Kidney (tissue), 13 donors: ENCODE measurements at regions not wholly inside any gene's neighbourhood (a gene's known extent, or its start where the extent isn't known, plus 50 kb on each side); places are given as distances from the start of the nearest gene placed in this dataset.

Experiments
- DNase-seq, 5 donors: peaks; one replicate each; pipeline ENCODE4 v3.0.0-alpha.2; 2013 to 2020
- FAIRE-seq: peaks from 2 replicates; lab custom pipeline; 2012; peaks lifted over from hg19 to GRCh38; lab: Jason Lieb, UNC
- H3K27ac ChIP-seq, 2 donors: one replicate each; pipeline ENCODE4 v1.7.0; 2013; ENCODE audit warnings: low read depth in 2 of 2, low read length in 2 of 2, inconsistent platforms in 1 of 2
- H3K27me3 ChIP-seq: one replicate; pipeline ENCODE4 v1.7.1; 2013; ENCODE audit warnings: low read length, inconsistent platforms; ENCODE audit not compliant: control insufficient read depth, insufficient read depth
- H3K36me3 ChIP-seq, 3 donors: one replicate each; pipeline versions ENCODE4 v1.7.0 to v1.7.1; 2013; ENCODE audit warnings: low read length in 3 of 3, control low read depth in 1 of 3, inconsistent platforms in 1 of 3; ENCODE audit not compliant: insufficient read depth in 3 of 3, control insufficient read depth in 2 of 3
- H3K4me1 ChIP-seq, 3 donors: one replicate each; pipeline versions ENCODE4 v1.7.0 to v1.7.1; 2013; ENCODE audit warnings: low read length in 3 of 3, inconsistent platforms in 1 of 3, low read depth in 1 of 3; ENCODE audit not compliant: control insufficient read depth in 2 of 3, insufficient read depth in 2 of 3
- H3K4me3 ChIP-seq, 3 donors: one replicate each; pipeline versions ENCODE4 v1.7.0 to v1.8.1; 2013; ENCODE audit warnings: low read length in 3 of 3, control low read depth in 1 of 3, inconsistent platforms in 1 of 3
- H3K9ac ChIP-seq, 3 donors: one replicate each; pipeline versions ENCODE4 v1.7.0 to v1.7.1; 2013; ENCODE audit warnings: low read length in 3 of 3, control low read depth in 1 of 3, inconsistent platforms in 1 of 3
- H3K9me3 ChIP-seq, 3 donors: one replicate each; pipeline versions ENCODE4 v1.7.0 to v1.7.1; 2013; ENCODE audit warnings: low read length in 3 of 3, control low read depth in 1 of 3, inconsistent platforms in 1 of 3; ENCODE audit not compliant: control insufficient read depth in 2 of 3, insufficient read depth in 1 of 3
- CTCF ChIP-seq: IDR thresholded peaks from 3 replicates; pipeline ENCODE4 v1.5.1; 2012; ENCODE audit warnings: mild to moderate bottlenecking, moderate library complexity, borderline replicate concordance; ENCODE audit not compliant: insufficient read depth; ENCODE audit errors: extremely low read depth
- intact Hi-C: fragments of 100-400 bp; cut with DNase I; formaldehyde crosslinking; loops from one replicate; pipeline ENCODE4 v1.11.1; 2022
- donor health status: control.
- donor health status: control.
- donor health status: control.
- donor health status: control.
- donor health status: control.
- donor health status: DM: yes; HTN: yes; CAD: no.
- donor health status: Normal renal cell carcinoma (clear cell type).

DNA sequence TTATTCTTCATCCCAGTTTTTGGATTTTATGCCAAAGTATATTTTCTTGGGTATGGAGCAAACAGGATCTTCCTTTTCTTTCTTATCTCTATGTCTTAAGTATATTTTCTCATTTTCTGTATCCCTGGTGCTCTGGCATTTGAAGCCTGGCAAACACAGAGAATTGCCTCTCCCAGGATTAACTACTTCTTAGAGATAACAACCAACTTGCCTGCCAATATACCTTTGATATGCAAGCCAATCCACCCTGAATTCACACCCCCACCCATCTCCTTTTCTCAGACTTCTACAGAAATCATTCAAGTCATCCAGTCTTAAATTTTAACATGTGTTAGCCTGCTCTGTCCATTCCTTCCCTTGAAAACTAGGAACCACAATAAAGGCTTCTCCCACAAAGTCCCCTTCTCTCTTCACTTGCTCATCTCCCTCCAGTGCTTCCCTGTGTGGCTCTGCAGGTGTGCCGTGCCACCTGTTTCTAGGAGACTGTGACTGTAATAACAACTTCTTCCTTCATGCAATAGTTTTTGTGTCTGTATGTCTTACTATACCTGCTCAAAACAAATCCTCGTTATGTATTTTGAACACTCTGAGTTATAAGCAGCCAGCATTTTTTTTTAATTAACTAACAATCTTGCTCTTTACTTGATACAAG is 649.7 kb upstream of the RIOK2 start:
- no peaks in the 10 kb centered on the region for H3K27me3 ChIP-seq
- no peaks in the 10 kb centered on the region for H3K4me1 ChIP-seq
- no peak overlapping the region for H3K9ac ChIP-seq
- H3K9me3 ChIP-seq = no peaks in the 10 kb centered on the region
- H3K4me3 ChIP-seq = no peak overlapping the region
- H3K36me3 ChIP-seq = no peaks in the 10 kb centered on the region
- FAIRE-seq (no peak), DNase-seq (no peak)
- TF ChIP-seq CTCF = no peak
- H3K27ac ChIP-seq = no peak overlapping the region
- intact Hi-C loops = no loop called here

- no peak for TF ChIP-seq CTCF
- intact Hi-C loops = no loop called here
- FAIRE-seq (no peak), DNase-seq (no peak)
- Histone ChIP-seq H3K27ac (no peak overlapping the region), H3K9me3 (no peaks in the 10 kb centered on the region), H3K4me1 (no peaks in the 10 kb centered on the region), H3K9ac (no peak overlapping the region), H3K27me3 (no peaks in the 10 kb centered on the region), H3K4me3 (no peak overlapping the region), H3K36me3 (no peaks in the 10 kb centered on the region)
Measured at GRCh38 chr5:97834561-97834960, 651.5 kb upstream of the RIOK2 start.

- DNase-seq (no peak), FAIRE-seq (no peak)
- intact Hi-C loops = no loop called here
- Histone ChIP-seq H3K27me3 (no peaks in the 10 kb centered on the region), H3K27ac (no peak overlapping the region), H3K36me3 (no peaks in the 10 kb centered on the region), H3K9me3 (no peaks in the 10 kb centered on the region), H3K4me3 (no peak overlapping the region), H3K9ac (no peak overlapping the region), H3K4me1 (no peaks in the 10 kb centered on the region)
- no peak for TF ChIP-seq CTCF
Measured at GRCh38 chr5:97835112-97835511, 652.1 kb upstream of the RIOK2 start.

- FAIRE-seq (no peak), DNase-seq (no peak)
- H3K9me3 ChIP-seq = no peaks in the 10 kb centered on the region
- H3K36me3 ChIP-seq = no peaks in the 10 kb centered on the region
- no peak for TF ChIP-seq CTCF
- H3K27me3 ChIP-seq = no peaks in the 10 kb centered on the region
- H3K4me1 ChIP-seq = no peaks in the 10 kb centered on the region
- no peak overlapping the region for H3K9ac ChIP-seq
- H3K27ac ChIP-seq = no peak overlapping the region
- no peak overlapping the region for H3K4me3 ChIP-seq
- intact Hi-C loops = no loop called here
Measured at GRCh38 chr5:97836816-97837215, 653.8 kb upstream of the RIOK2 start.
